ENCODE measurements at regions not wholly inside any gene's neighbourhood (a gene's known extent, or its start where the extent isn't known, plus 50 kb on each side); places are given as distances from the start of the nearest gene placed in this dataset.

DNA sequence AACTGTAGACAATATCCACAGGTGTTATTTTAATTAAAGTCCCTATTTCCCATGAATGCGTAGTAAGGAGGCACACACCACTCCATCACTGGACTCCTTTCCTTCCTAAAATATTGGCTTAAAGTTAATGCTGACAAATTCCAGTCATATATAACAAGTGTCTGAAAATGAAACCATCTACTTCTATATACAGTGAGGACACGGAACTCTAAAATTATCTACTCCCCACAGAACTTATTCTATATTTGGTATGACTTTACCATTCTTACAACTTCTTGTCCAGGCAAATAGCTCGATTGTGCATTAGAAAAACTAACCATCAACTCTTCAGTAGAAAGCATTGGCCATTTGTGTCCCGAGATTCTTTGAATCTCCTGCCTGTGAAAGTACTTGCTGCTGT is 1560.2 kb downstream of the EFNB2 start:
- H3K9me3 ChIP-seq (ENCODE audit: control insufficient read depth, insufficient read depth, low read length) = no peaks in the 10 kb centered on the region
- H3K4me2 ChIP-seq (ENCODE audit: low read length) = no peak overlapping the region
- H3K4me1 ChIP-seq (ENCODE audit: control insufficient read depth, low read length) = no peaks in the 10 kb centered on the region
- H3F3A ChIP-seq (ENCODE audit: control insufficient read depth, insufficient read depth) = no peaks in the 10 kb centered on the region
- TF ChIP-seq, protein P1, sequence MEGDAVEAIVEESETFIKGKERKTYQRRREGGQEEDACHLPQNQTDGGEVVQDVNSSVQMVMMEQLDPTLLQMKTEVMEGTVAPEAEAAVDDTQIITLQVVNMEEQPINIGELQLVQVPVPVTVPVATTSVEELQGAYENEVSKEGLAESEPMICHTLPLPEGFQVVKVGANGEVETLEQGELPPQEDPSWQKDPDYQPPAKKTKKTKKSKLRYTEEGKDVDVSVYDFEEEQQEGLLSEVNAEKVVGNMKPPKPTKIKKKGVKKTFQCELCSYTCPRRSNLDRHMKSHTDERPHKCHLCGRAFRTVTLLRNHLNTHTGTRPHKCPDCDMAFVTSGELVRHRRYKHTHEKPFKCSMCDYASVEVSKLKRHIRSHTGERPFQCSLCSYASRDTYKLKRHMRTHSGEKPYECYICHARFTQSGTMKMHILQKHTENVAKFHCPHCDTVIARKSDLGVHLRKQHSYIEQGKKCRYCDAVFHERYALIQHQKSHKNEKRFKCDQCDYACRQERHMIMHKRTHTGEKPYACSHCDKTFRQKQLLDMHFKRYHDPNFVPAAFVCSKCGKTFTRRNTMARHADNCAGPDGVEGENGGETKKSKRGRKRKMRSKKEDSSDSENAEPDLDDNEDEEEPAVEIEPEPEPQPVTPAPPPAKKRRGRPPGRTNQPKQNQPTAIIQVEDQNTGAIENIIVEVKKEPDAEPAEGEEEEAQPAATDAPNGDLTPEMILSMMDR (IDR thresholded peaks at IDR 0.05; ENCODE audit: low read depth, low read length, poor library complexity, severe bottlenecking) = no peak
- TF ChIP-seq EZH2phosphoT487 (IDR thresholded peaks at IDR 0.05; ENCODE audit: borderline replicate concordance, low read length) = no peak
- H3K9me2 ChIP-seq (replicated peaks; ENCODE audit: control insufficient read depth, low read length) = no peaks in the 10 kb centered on the region
- H4K20me1 ChIP-seq (ENCODE audit: control insufficient read depth, insufficient read depth, low read depth, low read length) = no peaks in the 10 kb centered on the region
- no peaks in the 10 kb centered on the region for H3K79me2 ChIP-seq (ENCODE audit: control insufficient read depth, low read length)
- H3K27me3 ChIP-seq (ENCODE audit: control insufficient read depth, low read length) = no peaks in the 10 kb centered on the region
- H3K36me3 ChIP-seq (ENCODE audit: control insufficient read depth, low read length) = no peaks in the 10 kb centered on the region
- H3K4me3 ChIP-seq (ENCODE audit: low read length) = no peak overlapping the region
- H3K27ac ChIP-seq (ENCODE audit: low read depth, low read length) = no peak overlapping the region

DNA sequence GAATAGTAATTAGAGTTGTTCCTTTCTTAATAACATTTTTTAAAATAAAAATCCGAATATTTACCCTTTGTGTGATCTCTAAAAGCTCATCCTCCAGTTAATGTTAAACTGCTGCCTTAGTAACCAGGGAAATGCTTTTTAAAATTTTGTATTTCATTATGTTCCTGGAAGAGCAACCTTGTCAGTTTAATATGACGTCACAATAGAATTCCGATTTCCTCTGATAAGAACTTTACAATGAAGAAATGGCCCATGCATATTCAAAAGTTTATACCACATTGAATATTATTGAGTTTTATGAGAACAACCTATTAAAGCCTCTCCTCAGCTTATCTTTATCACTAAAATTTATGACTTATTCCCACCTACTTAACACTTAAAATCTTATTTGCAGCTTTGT is 1566.6 kb downstream of the EFNB2 start:
- Histone ChIP-seq H3K79me2 (ENCODE audit: control insufficient read depth, low read length) (no peaks in the 10 kb centered on the region), H3K4me3 (ENCODE audit: low read length) (no peak overlapping the region), H3K4me1 (ENCODE audit: control insufficient read depth, low read length) (no peaks in the 10 kb centered on the region), H4K20me1 (ENCODE audit: control insufficient read depth, insufficient read depth, low read depth, low read length) (no peaks in the 10 kb centered on the region), H3K27ac (ENCODE audit: low read depth, low read length) (no peak overlapping the region), H3F3A (ENCODE audit: control insufficient read depth, insufficient read depth) (no peaks in the 10 kb centered on the region), H3K27me3 (ENCODE audit: control insufficient read depth, low read length) (no peaks in the 10 kb centered on the region), H3K9me2 (replicated peaks; ENCODE audit: control insufficient read depth, low read length) (no peaks in the 10 kb centered on the region), H3K9me3 (ENCODE audit: control insufficient read depth, insufficient read depth, low read length) (no peaks in the 10 kb centered on the region), H3K4me2 (ENCODE audit: low read length) (no peak overlapping the region), H3K36me3 (ENCODE audit: control insufficient read depth, low read length) (no peaks in the 10 kb centered on the region)
- TF ChIP-seq EZH2phosphoT487 (IDR thresholded peaks at IDR 0.05; ENCODE audit: borderline replicate concordance, low read length) = no peak
- TF ChIP-seq, protein P1 (IDR thresholded peaks at IDR 0.05; ENCODE audit: low read depth, low read length, poor library complexity, severe bottlenecking) = no peak

DNA sequence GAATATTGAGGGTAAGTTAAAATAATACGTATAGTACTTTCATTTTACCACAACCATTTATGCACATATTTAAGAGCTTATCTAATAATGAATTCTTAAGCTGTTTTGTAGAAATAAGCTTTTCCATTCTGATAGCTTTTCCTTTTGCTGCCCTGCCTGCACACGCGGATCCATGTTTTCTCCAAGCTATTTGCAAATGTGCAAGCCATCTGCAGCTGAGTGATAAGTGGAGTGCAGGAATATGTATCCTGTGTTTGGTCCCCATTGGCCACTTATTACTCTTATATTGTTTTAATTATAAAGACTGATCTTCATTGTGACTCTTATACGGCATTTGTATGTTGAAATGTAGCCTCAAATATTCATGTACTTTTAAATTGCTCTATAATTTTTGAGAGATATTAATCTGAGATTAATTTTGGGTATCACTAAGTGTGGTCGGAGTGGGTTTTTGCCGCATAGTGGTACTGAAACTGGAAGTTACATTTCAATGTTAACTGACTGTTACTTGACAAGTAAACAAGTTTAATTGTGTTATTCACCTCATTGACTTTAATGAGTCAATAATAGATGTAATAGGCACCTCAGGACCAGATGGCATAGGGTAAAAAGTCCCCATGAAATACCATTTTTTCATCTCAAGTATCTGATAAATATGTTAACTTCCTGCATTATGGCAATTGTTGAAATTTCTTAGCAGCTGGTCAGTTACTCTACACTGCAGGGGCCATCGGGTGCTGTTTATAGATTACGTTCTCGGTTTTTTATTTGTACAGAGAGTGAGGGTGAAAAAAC is 1567.4 kb downstream of the EFNB2 start:
- no peaks in the 10 kb centered on the region for H3K27me3 ChIP-seq (ENCODE audit: control insufficient read depth, low read length)
- H3K9me3 ChIP-seq (ENCODE audit: control insufficient read depth, insufficient read depth, low read length) = no peaks in the 10 kb centered on the region
- no peaks in the 10 kb centered on the region for H3K9me2 ChIP-seq (replicated peaks; ENCODE audit: control insufficient read depth, low read length)
- H3K79me2 ChIP-seq (ENCODE audit: control insufficient read depth, low read length) = no peaks in the 10 kb centered on the region
- no peak overlapping the region for H3K4me2 ChIP-seq (ENCODE audit: low read length)
- no peak overlapping the region for H3K4me3 ChIP-seq (ENCODE audit: low read length)
- TF ChIP-seq, protein P1 (IDR thresholded peaks at IDR 0.05; ENCODE audit: low read depth, low read length, poor library complexity, severe bottlenecking) = no peak
- H4K20me1 ChIP-seq (ENCODE audit: control insufficient read depth, insufficient read depth, low read depth, low read length) = no peaks in the 10 kb centered on the region
- no peak overlapping the region for H3K27ac ChIP-seq (ENCODE audit: low read depth, low read length)
- no peaks in the 10 kb centered on the region for H3K4me1 ChIP-seq (ENCODE audit: control insufficient read depth, low read length)
- H3K36me3 ChIP-seq (ENCODE audit: control insufficient read depth, low read length) = no peaks in the 10 kb centered on the region
- H3F3A ChIP-seq (ENCODE audit: control insufficient read depth, insufficient read depth) = no peaks in the 10 kb centered on the region
